HCT116 (cell line): ENCODE measurements at regions not wholly inside any gene's neighbourhood (a gene's known extent, or its start where the extent isn't known, plus 50 kb on each side); places are given as distances from the start of the nearest gene placed in this dataset.

Experiments
- CBX3 ChIP-seq: IDR thresholded peaks from 2 replicates; pipeline ENCODE4 v1.6.1; 2012; ENCODE audit warnings: low read depth
- CEBPB ChIP-seq: IDR thresholded peaks from 2 replicates; pipeline ENCODE4 v1.6.1; 2012; ENCODE audit warnings: low read depth
- EZH2 ChIP-seq: fragments of 200-600 bp; sonication (generic); IDR thresholded peaks from 2 replicates; pipeline ENCODE4 v1.6.1; 2017; ENCODE audit warnings: antibody characterized with exemption, mixed run types
- EZH2phosphoT487 ChIP-seq: fragments of 200-600 bp; IDR thresholded peaks from 2 replicates; pipeline ENCODE4 v1.6.1; 2018; ENCODE audit warnings: antibody characterized with exemption, borderline replicate concordance
- POLR2A ChIP-seq: IDR thresholded peaks from 2 replicates; pipeline ENCODE4 v1.7.0; 2011; ENCODE audit warnings: borderline replicate concordance; ENCODE audit not compliant: insufficient read depth, insufficient read length; ENCODE audit errors: extremely low read depth
- POLR2AphosphoS5 ChIP-seq: IDR thresholded peaks from 2 replicates; pipeline ENCODE4 v1.6.1; 2011; ENCODE audit warnings: mild to moderate bottlenecking, low read depth, low read length, moderate library complexity
- SP1 ChIP-seq: IDR thresholded peaks from 2 replicates; pipeline ENCODE4 v1.6.1; 2012; ENCODE audit warnings: low read depth
- SRF ChIP-seq: IDR thresholded peaks from 2 replicates; pipeline ENCODE4 v1.6.1; 2012; ENCODE audit warnings: low read depth
- TCF7L2 ChIP-seq: IDR thresholded peaks from 2 replicates; pipeline ENCODE4 v1.7.0; 2011; ENCODE audit warnings: borderline replicate concordance, inconsistent platforms; ENCODE audit not compliant: insufficient read depth, insufficient read length; ENCODE audit errors: extremely low read depth
- TF ChIP-seq, protein P1 (sequence below), 3 experiments: fragments of 200-600 bp in 1 of 3; sonication (generic) in 1 of 3; IDR thresholded peaks in 2 of 3; conservative IDR thresholded peaks in 1 of 3; 2 replicates each; pipeline ENCODE4 v1.5.1; 2012 to 2017; ENCODE audit warnings: low read depth in 2 of 3, low read length in 2 of 3, antibody characterized with exemption in 1 of 3, borderline replicate concordance in 1 of 3, control low read depth in 1 of 3, mild to moderate bottlenecking in 1 of 3, mixed read lengths in 1 of 3, mixed run types in 1 of 3, moderate library complexity in 1 of 3; ENCODE audit not compliant: insufficient read depth in 1 of 3
- TF ChIP-seq, protein P2 (sequence below): IDR thresholded peaks from 2 replicates; pipeline ENCODE4 v1.6.1; 2011; ENCODE audit warnings: mild to moderate bottlenecking, low read length, moderate library complexity; ENCODE audit not compliant: insufficient replicate concordance; ENCODE audit errors: extremely low read depth
- TF ChIP-seq, protein P3 (sequence below): IDR thresholded peaks from 2 replicates; pipeline ENCODE4 v1.6.1; 2012; ENCODE audit warnings: low read depth
- TF ChIP-seq, protein P4 (sequence below): IDR thresholded peaks from 2 replicates; pipeline ENCODE4 v1.6.1; 2012
- TF ChIP-seq, protein P5 (sequence below): IDR thresholded peaks from 2 replicates; pipeline ENCODE4 v1.6.1; 2012

DNA sequence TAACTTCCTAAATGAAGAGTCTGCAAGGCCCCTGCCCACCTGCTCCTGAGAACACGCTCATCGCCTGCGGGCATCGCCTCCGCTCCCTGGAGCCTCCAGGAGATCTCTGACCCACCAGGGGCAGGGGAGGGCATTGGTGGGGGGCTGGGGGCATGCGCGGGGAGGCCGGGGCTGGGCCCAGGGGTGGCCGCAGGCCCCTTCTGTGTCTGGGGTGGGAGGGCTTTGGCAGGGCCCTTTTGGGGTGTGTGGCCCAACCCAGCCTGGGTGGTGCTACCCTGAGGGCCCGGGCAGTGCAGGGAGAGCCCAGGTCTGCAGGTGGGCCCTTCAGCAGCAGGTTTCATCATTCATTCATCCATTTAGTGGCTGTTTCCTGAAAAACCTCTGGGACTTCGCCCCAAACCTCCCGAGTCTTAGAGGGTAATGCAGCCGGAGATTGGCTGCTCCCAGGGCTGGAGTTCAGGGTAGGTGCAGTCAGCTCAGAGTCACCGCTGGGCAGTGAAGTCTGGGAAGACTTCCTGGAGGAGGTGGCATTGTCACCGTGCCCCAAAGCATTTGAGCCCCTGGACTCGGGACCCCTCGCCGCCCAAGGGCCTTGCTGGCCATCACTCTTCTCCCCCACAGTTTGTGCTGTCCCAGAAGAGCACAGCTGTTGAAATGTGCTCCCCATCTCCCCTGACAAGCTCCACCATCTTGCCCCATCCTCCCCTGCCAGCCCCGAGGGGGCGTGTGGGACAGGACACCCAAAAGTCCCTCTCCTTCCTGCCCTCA is 255.1 kb downstream of the PARP8 start:
- TF ChIP-seq, protein P1, sequence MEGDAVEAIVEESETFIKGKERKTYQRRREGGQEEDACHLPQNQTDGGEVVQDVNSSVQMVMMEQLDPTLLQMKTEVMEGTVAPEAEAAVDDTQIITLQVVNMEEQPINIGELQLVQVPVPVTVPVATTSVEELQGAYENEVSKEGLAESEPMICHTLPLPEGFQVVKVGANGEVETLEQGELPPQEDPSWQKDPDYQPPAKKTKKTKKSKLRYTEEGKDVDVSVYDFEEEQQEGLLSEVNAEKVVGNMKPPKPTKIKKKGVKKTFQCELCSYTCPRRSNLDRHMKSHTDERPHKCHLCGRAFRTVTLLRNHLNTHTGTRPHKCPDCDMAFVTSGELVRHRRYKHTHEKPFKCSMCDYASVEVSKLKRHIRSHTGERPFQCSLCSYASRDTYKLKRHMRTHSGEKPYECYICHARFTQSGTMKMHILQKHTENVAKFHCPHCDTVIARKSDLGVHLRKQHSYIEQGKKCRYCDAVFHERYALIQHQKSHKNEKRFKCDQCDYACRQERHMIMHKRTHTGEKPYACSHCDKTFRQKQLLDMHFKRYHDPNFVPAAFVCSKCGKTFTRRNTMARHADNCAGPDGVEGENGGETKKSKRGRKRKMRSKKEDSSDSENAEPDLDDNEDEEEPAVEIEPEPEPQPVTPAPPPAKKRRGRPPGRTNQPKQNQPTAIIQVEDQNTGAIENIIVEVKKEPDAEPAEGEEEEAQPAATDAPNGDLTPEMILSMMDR (IDR thresholded peaks at IDR 0.05 in 2 of 3, conservative IDR thresholded peaks at IDR 0.05 in 1 of 3; ENCODE audit: borderline replicate concordance in 1 of 3, insufficient read depth in 1 of 3, low read depth in 2 of 3, low read length in 2 of 3), result no peak
- TF ChIP-seq TCF7L2 (no peak), EZH2 (no peak), CBX3 (no peak), POLR2A (no peak), SRF (no peak), SP1 (no peak), POLR2AphosphoS5 (no peak), CEBPB (no peak), EZH2phosphoT487 (no peak)
- TF ChIP-seq, protein P2, sequence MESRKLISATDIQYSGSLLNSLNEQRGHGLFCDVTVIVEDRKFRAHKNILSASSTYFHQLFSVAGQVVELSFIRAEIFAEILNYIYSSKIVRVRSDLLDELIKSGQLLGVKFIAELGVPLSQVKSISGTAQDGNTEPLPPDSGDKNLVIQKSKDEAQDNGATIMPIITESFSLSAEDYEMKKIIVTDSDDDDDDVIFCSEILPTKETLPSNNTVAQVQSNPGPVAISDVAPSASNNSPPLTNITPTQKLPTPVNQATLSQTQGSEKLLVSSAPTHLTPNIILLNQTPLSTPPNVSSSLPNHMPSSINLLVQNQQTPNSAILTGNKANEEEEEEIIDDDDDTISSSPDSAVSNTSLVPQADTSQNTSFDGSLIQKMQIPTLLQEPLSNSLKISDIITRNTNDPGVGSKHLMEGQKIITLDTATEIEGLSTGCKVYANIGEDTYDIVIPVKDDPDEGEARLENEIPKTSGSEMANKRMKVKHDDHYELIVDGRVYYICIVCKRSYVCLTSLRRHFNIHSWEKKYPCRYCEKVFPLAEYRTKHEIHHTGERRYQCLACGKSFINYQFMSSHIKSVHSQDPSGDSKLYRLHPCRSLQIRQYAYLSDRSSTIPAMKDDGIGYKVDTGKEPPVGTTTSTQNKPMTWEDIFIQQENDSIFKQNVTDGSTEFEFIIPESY, result no peak
- TF ChIP-seq, protein P3, sequence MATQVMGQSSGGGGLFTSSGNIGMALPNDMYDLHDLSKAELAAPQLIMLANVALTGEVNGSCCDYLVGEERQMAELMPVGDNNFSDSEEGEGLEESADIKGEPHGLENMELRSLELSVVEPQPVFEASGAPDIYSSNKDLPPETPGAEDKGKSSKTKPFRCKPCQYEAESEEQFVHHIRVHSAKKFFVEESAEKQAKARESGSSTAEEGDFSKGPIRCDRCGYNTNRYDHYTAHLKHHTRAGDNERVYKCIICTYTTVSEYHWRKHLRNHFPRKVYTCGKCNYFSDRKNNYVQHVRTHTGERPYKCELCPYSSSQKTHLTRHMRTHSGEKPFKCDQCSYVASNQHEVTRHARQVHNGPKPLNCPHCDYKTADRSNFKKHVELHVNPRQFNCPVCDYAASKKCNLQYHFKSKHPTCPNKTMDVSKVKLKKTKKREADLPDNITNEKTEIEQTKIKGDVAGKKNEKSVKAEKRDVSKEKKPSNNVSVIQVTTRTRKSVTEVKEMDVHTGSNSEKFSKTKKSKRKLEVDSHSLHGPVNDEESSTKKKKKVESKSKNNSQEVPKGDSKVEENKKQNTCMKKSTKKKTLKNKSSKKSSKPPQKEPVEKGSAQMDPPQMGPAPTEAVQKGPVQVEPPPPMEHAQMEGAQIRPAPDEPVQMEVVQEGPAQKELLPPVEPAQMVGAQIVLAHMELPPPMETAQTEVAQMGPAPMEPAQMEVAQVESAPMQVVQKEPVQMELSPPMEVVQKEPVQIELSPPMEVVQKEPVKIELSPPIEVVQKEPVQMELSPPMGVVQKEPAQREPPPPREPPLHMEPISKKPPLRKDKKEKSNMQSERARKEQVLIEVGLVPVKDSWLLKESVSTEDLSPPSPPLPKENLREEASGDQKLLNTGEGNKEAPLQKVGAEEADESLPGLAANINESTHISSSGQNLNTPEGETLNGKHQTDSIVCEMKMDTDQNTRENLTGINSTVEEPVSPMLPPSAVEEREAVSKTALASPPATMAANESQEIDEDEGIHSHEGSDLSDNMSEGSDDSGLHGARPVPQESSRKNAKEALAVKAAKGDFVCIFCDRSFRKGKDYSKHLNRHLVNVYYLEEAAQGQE, result no peak
- TF ChIP-seq, protein P4, sequence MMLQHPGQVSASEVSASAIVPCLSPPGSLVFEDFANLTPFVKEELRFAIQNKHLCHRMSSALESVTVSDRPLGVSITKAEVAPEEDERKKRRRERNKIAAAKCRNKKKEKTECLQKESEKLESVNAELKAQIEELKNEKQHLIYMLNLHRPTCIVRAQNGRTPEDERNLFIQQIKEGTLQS, result no peak
- TF ChIP-seq, protein P5, sequence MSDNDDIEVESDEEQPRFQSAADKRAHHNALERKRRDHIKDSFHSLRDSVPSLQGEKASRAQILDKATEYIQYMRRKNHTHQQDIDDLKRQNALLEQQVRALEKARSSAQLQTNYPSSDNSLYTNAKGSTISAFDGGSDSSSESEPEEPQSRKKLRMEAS, result no peak
